ENCODE measurements at regions not wholly inside any gene's neighbourhood (a gene's known extent, or its start where the extent isn't known, plus 50 kb on each side); places are given as distances from the start of the nearest gene placed in this dataset.

- WGBS, 2 experiments (ENCODE audit: low coverage in 1 of 2, low lambda C conversion rate in 2 of 2, missing lambda C conversion rate in 2 of 2), result 0 to 2% methylated on average over 53 to 63 of the region's 81 CpGs
- Histone ChIP-seq H3K4me3 (peak overlapping the region; percentile 81), H3K79me2 (ENCODE audit: insufficient read depth) (no peaks in the 10 kb centered on the region), H3K9me3 (ENCODE audit: low read depth) (no peaks in the 10 kb centered on the region), H3F3A (ENCODE audit: insufficient read depth) (peaks cover 6% of the 10 kb centered on the region; the same call in 1 of the 2 replicates), H3K9ac (peak overlapping the region; percentile 70), H3K4me1 (ENCODE audit: insufficient read depth) (no peaks in the 10 kb centered on the region), H3K27ac (no peak overlapping the region), H3K36me3 (ENCODE audit: low read depth) (no peaks in the 10 kb centered on the region), H3K27me3 (replicated peaks; ENCODE audit: insufficient read depth) (no peaks in the 10 kb centered on the region), H3K4me2 (ENCODE audit: unreplicated experiment) (peak overlapping the region; percentile 94), H2AFZ (peak overlapping the region; percentile 83), H3K9me2 (ENCODE audit: insufficient read depth) (no peaks in the 10 kb centered on the region), H4K20me1 (ENCODE audit: insufficient read depth) (no peaks in the 10 kb centered on the region)
- 0 out of 2 replicates have a peak, but pooled peaks have one; percentile 46 for TF ChIP-seq EZH2phosphoT487 (IDR thresholded peaks at IDR 0.05; ENCODE audit: insufficient read depth, low read depth)
- no peak for TF ChIP-seq EZH2 (IDR thresholded peaks at IDR 0.05; ENCODE audit: insufficient read depth, poor library complexity, severe bottlenecking)
- peak; percentile 66 for DNase-seq
- in situ Hi-C loops (cut with MboI), result no loop called here
Observed at GRCh38 chr10:29735628-29736365, 101.0 kb upstream of the SVIL start.

- Histone ChIP-seq H3K27ac (no peak overlapping the region), H4K20me1 (ENCODE audit: insufficient read depth) (no peaks in the 10 kb centered on the region), H3K4me2 (ENCODE audit: unreplicated experiment) (peak overlapping the region; percentile 94), H3K27me3 (replicated peaks; ENCODE audit: insufficient read depth) (no peaks in the 10 kb centered on the region), H3K4me3 (peak overlapping the region; percentile 81), H3F3A (ENCODE audit: insufficient read depth) (peaks cover 6% of the 10 kb centered on the region; the same call in 1 of the 2 replicates), H3K36me3 (ENCODE audit: low read depth) (no peaks in the 10 kb centered on the region), H3K9me2 (ENCODE audit: insufficient read depth) (no peaks in the 10 kb centered on the region), H3K4me1 (ENCODE audit: insufficient read depth) (no peaks in the 10 kb centered on the region), H3K9ac (peak overlapping the region; percentile 70), H2AFZ (peak overlapping the region; percentile 83), H3K79me2 (ENCODE audit: insufficient read depth) (no peaks in the 10 kb centered on the region), H3K9me3 (ENCODE audit: low read depth) (no peaks in the 10 kb centered on the region)
- TF ChIP-seq EZH2phosphoT487 (IDR thresholded peaks at IDR 0.05; ENCODE audit: insufficient read depth, low read depth), result no peak
- TF ChIP-seq EZH2 (IDR thresholded peaks at IDR 0.05; ENCODE audit: insufficient read depth, poor library complexity, severe bottlenecking), result no peak
- in situ Hi-C loops (cut with MboI), result no loop called here
- WGBS, 2 experiments (ENCODE audit: low coverage in 1 of 2, low lambda C conversion rate in 2 of 2, missing lambda C conversion rate in 2 of 2), result 2 to 4% methylated on average over 45 to 49 of the region's 77 CpGs
- peak; percentile 66 for DNase-seq
Observed at GRCh38 chr10:29734962-29735627, 100.3 kb upstream of the SVIL start.

- no peaks in the 10 kb centered on the region for H3K9me3 ChIP-seq (ENCODE audit: low read depth)
- H3K36me3 ChIP-seq (ENCODE audit: low read depth), result no peaks in the 10 kb centered on the region
- peak overlapping the region; percentile 83; the same call in 1 of the 2 replicates for H2AFZ ChIP-seq
- H3K9ac ChIP-seq, result peak overlapping the region; percentile 70; the same call in 1 of the 2 replicates
- no peak for DNase-seq
- WGBS, 2 experiments (ENCODE audit: low coverage in 1 of 2, low lambda C conversion rate in 2 of 2, missing lambda C conversion rate in 2 of 2), result 30 to 39% methylated on average over 10 of the region's 10 CpGs
- H3K27me3 ChIP-seq (replicated peaks; ENCODE audit: insufficient read depth), result no peaks in the 10 kb centered on the region
- H3K4me3 ChIP-seq, result peak overlapping the region; percentile 81
- H3K79me2 ChIP-seq (ENCODE audit: insufficient read depth), result no peaks in the 10 kb centered on the region
- in situ Hi-C loops (cut with MboI), result no loop called here
- H3F3A ChIP-seq (ENCODE audit: insufficient read depth), result peaks cover 6% of the 10 kb centered on the region; the same call in 1 of the 2 replicates
- no peaks in the 10 kb centered on the region for H4K20me1 ChIP-seq (ENCODE audit: insufficient read depth)
- no peaks in the 10 kb centered on the region for H3K9me2 ChIP-seq (ENCODE audit: insufficient read depth)
- no peak overlapping the region for H3K27ac ChIP-seq
- peak overlapping the region; percentile 94 for H3K4me2 ChIP-seq (ENCODE audit: unreplicated experiment)
- no peak for TF ChIP-seq EZH2phosphoT487 (IDR thresholded peaks at IDR 0.05; ENCODE audit: insufficient read depth, low read depth)
- no peak for TF ChIP-seq EZH2 (IDR thresholded peaks at IDR 0.05; ENCODE audit: insufficient read depth, poor library complexity, severe bottlenecking)
- no peaks in the 10 kb centered on the region for H3K4me1 ChIP-seq (ENCODE audit: insufficient read depth)
Observed at GRCh38 chr10:29734640-29734961, 99.8 kb upstream of the SVIL start.

GRCh38 chr10:29733323-29733722, 98.6 kb upstream of the SVIL start:
- H2AFZ ChIP-seq, result no peak overlapping the region
- no peaks in the 10 kb centered on the region for H3K9me3 ChIP-seq (ENCODE audit: low read depth)
- H3K4me3 ChIP-seq, result no peak overlapping the region
- no peaks in the 10 kb centered on the region for H3K79me2 ChIP-seq (ENCODE audit: insufficient read depth)
- H3K9ac ChIP-seq, result no peak overlapping the region
- no peak for TF ChIP-seq EZH2 (IDR thresholded peaks at IDR 0.05; ENCODE audit: insufficient read depth, poor library complexity, severe bottlenecking)
- TF ChIP-seq EZH2phosphoT487 (IDR thresholded peaks at IDR 0.05; ENCODE audit: insufficient read depth, low read depth), result no peak
- H3K36me3 ChIP-seq (ENCODE audit: low read depth), result no peaks in the 10 kb centered on the region
- no peak for DNase-seq
- H3K9me2 ChIP-seq (ENCODE audit: insufficient read depth), result no peaks in the 10 kb centered on the region
- no peak overlapping the region for H3K27ac ChIP-seq
- H3F3A ChIP-seq (ENCODE audit: insufficient read depth), result peaks cover 6% of the 10 kb centered on the region; the same call in 1 of the 2 replicates
- in situ Hi-C loops (cut with MboI), result no loop called here
- no peaks in the 10 kb centered on the region for H4K20me1 ChIP-seq (ENCODE audit: insufficient read depth)
- WGBS, 2 experiments (ENCODE audit: low coverage in 1 of 2, low lambda C conversion rate in 2 of 2, missing lambda C conversion rate in 2 of 2), result 86 to 88% methylated on average over 6 of the region's 6 CpGs
- no peak overlapping the region for H3K4me2 ChIP-seq (ENCODE audit: unreplicated experiment)
- H3K27me3 ChIP-seq (replicated peaks; ENCODE audit: insufficient read depth), result no peaks in the 10 kb centered on the region
- no peaks in the 10 kb centered on the region for H3K4me1 ChIP-seq (ENCODE audit: insufficient read depth)

Data from GM23248 (cell line).